Tibial artery (tissue), 4 donors: ENCODE measurements at regions not wholly inside any gene's neighbourhood (a gene's known extent, or its start where the extent isn't known, plus 50 kb on each side); places are given as distances from the start of the nearest gene placed in this dataset.

Experiments used
- DNase-seq, 2 donors: peaks; one replicate each; pipeline ENCODE4 v3.0.0-alpha.2; 2019
- H3K27ac ChIP-seq, 2 donors: fragments of 200-600 bp; sonication (generic) in 1 of 2; 1 replicate in 1 of 2; 2 replicates in 1 of 2; pipeline ENCODE4 v1.5.1; 2018 to 2019; ENCODE audit warnings: mild to moderate bottlenecking in 1 of 2
- H3K27me3 ChIP-seq, 2 donors: fragments of 200-600 bp; sonication (generic) in 1 of 2; one replicate each; pipeline versions ENCODE4 v1.5.1 to v1.6.0; 2016 to 2019
- H3K36me3 ChIP-seq, 3 donors: fragments of 200-600 bp; sonication (generic) in 2 of 3; one replicate each; pipeline ENCODE4 v1.5.1; 2016 to 2019; ENCODE audit warnings: mild to moderate bottlenecking in 2 of 3
- H3K4me1 ChIP-seq, 4 donors: fragments of 200-600 bp; sonication (generic) in 2 of 4; 1 replicate in 3 of 4; 2 replicates in 1 of 4; pipeline ENCODE4 v1.5.1; 2016 to 2019
- H3K4me3 ChIP-seq, 2 donors: fragments of 200-600 bp; sonication (generic) in 1 of 2; 1 replicate in 1 of 2; 2 replicates in 1 of 2; pipeline ENCODE4 v1.5.1; 2018 to 2019; ENCODE audit warnings: mild to moderate bottlenecking in 2 of 2
- H3K9me3 ChIP-seq, 3 donors: fragments of 200-600 bp; sonication (generic) in 1 of 3; one replicate each; pipeline ENCODE4 v1.5.1; 2016 to 2019
- intact Hi-C: fragments of 100-400 bp; cut with DNase I; formaldehyde crosslinking; loops from one replicate; pipeline ENCODE4 v1.15.0; 2023; ENCODE audit warnings: low total_unique reads
- TF ChIP-seq, protein P1 (sequence below), 2 experiments: fragments of 200-600 bp in 1 of 2; fragments of 450-650 bp in 1 of 2; IDR thresholded peaks; one replicate each; pipeline ENCODE4 v1.5.1; 2017 to 2019; ENCODE audit warnings: antibody characterized with exemption in 2 of 2, mild to moderate bottlenecking in 1 of 2, moderate library complexity in 1 of 2

DNA sequence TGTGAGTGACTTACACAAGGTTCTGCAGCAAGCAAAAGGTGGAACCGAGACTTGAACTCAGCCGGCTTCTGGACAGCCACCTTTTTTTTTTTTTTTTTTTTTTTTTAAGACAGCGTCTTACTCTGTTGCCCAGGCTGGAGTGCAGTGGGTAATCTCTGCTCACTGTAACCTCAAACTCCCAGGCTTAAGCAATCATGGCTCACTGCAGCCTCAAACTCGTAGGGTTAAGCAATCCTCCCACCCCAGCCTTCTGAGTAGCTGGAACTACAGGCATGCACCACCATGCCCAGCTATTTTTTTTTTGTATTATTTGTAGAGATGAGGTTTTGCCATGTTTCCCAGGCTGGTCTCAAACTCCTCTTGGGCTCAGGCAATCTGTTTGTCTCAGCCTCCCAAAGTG, 55.2 kb upstream of the GOT2 start:
- H3K27me3 ChIP-seq, result no peaks in the 10 kb centered on the region
- TF ChIP-seq, protein P1, sequence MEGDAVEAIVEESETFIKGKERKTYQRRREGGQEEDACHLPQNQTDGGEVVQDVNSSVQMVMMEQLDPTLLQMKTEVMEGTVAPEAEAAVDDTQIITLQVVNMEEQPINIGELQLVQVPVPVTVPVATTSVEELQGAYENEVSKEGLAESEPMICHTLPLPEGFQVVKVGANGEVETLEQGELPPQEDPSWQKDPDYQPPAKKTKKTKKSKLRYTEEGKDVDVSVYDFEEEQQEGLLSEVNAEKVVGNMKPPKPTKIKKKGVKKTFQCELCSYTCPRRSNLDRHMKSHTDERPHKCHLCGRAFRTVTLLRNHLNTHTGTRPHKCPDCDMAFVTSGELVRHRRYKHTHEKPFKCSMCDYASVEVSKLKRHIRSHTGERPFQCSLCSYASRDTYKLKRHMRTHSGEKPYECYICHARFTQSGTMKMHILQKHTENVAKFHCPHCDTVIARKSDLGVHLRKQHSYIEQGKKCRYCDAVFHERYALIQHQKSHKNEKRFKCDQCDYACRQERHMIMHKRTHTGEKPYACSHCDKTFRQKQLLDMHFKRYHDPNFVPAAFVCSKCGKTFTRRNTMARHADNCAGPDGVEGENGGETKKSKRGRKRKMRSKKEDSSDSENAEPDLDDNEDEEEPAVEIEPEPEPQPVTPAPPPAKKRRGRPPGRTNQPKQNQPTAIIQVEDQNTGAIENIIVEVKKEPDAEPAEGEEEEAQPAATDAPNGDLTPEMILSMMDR (IDR thresholded peaks at IDR 0.05), result no peak
- no peak overlapping the region for H3K4me3 ChIP-seq
- DNase-seq, result no peak
- no peak overlapping the region for H3K27ac ChIP-seq
- no peaks in the 10 kb centered on the region for H3K36me3 ChIP-seq
- no peaks in the 10 kb centered on the region for H3K4me1 ChIP-seq
- no peaks in the 10 kb centered on the region for H3K9me3 ChIP-seq
- intact Hi-C loops, result no loop called here
